ENCODE measurements at regions not wholly inside any gene's neighbourhood (a gene's known extent, or its start where the extent isn't known, plus 50 kb on each side); places are given as distances from the start of the nearest gene placed in this dataset.
A peak's percentile ranks its signal among the peaks of the same experiment; 100 is the strongest.
"Not testable (repeated sequence)": the region's sequence is repeated elsewhere in the genome, so short reads cannot be mapped to it uniquely, and the experiment has no call there.

- no peak for DNase-seq
Observed at GRCh38 chr5:38680094-38680825, 123.8 kb upstream of the LIFR start.

GRCh38 chr5:38681029-38681706, 124.7 kb upstream of the LIFR start:
- no peak for DNase-seq

DNA sequence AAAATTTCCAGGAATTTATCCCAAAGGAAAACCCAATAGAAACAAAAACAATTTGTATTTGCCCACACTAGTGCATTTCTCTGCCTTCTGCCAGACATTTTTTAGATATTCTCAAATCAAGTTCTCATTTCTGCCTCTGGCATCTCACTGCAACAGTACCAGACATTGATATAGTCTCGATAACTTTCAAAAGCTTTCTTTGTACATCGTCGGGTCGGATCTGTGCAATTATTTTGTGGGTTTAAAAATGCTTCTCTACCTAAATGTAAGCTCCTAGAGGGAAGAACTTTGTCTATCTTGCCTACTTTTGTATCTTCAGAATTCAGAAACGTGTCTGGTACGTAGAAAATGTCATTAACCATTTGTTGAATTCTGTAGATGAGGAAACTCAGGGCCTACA, 125.5 kb upstream of the LIFR start:
- no peak for DNase-seq

GRCh38 chr5:38686658-38687057, 130.2 kb upstream of the LIFR start:
- DNase-seq: no peak

DNA sequence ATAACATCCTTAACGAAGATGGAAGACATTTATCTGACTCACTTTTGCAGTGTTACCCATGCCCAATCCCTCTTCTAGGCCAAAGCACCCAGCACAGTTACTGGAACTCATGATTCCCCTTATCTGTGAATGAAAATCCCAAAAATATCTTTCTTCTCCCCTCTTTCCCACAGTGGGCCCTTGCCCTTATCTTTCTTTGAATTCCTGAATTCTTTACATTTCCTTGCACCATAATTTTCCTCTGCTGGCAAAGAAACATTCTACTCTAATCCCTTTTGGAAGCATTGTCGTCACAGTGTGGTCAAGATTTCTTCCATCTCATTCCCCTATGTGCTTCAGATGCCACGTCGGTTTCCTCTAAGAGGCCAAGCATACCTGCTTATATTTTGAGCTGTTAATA, 135.9 kb upstream of the LIFR start:
- no peak for DNase-seq

DNA sequence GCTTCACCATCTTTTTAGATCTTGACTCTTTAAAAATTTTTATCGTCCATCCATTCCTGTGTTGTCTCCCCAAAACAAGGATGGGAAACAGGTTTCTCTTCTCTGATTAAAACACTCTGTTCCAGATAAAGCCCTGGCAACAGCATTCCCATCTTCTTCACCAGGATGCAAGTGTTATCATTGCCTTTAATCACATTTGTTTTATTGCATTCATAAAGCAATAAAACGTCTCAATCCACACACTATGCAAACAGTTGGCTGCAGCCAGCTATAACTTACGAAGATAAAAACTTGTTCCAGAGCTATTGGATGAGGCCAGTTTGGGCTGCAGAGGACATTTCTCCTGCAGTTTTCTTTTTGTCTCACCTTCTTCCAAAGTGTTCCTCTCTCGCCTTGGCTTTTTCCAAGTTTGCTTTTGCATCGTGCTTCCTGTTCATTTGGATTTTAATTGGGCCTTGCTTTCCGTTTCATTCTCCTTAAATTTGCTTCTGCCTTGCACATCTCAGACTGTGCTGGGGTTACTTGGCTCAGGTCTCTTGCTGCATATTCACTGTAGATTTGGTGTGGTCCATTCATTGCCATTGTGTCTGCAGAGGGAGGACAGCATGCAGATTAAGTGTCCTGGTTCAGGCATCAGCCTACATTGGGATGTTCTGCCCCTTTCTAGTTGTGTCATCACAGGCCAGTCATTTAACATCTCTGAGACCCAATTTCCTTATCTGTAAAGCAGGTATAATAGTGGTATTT, 136.5 kb upstream of the LIFR start:
- DNase-seq: no peak

GRCh38 chr5:38695021-38695958, 138.8 kb upstream of the LIFR start:
- DNase-seq: peak; percentile 22

- no peak for DNase-seq
Observed at GRCh38 chr5:38697013-38697412, 140.6 kb upstream of the LIFR start.

- not testable (repeated sequence) for DNase-seq
Observed at GRCh38 chr5:38705529-38705928, 140.3 kb upstream of the OSMR start.

DNA sequence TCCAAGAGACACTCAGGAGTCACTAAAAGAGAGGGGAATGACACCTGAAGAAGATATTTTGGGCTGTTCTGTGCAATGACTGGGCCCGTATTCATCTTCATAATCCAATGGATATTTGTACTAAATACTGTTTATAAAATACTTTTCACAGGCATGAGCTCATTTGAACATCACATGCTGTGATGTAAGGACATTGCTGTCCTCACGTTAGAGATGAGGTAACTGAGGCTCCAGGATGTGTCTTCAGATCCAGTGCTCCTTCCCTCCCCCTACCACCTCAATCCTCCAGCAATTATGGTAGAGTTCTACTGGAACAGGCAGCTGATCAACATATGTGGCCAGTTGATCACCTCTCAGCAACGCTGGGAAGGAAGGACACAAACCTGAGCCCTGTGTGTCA, 139.4 kb upstream of the OSMR start:
- DNase-seq: no peak

GRCh38 chr5:38707352-38708210, 138.2 kb upstream of the OSMR start:
- no peak for DNase-seq

DNA sequence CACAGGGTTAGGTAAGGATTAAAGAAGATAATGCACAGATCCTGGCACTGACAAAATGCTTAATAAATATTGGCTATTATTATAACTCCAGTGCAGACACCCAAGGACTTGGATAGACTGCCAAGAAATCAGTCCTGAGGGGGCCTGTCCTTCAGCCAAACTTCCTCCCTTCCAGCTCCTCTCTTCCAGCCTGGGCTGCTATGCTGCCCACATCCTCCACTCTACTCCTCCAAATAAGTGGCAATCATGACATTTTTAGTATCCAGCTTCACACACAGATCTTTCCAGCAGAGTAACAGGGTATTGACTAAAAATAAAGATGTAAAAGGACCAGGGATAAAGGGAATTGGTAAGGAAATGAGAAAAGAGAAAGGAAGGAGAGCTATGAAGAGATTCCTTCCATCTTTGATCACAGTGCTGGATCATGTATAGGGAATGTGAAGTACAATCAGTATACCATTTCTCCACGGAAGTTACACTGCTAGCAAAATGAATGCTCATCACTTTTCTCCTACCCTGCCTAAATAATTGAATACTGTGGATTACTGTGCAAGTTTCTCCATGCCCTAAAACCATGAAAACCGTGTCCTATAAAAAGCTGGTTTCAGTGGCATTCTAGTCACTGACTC, 136.0 kb upstream of the OSMR start:
- no peak for DNase-seq

DNA sequence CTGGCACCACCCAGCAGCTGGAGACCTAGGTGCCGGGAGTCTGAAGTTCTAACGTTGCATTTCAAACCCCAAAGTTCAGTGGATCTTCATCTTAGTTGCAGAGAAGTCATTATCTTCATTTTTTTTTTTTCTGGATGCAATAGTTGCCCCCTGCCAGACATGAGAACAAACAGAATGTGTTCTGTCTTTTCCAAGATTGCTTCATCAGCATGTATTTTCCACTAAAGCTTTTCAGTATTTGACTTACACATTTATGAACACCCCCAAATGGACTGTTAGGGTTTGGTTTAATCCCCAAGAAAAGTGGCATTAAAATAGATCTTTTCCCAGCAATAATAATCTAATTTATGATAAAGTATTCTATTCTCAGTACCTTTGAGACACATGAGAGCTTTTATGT, 135.2 kb upstream of the OSMR start:
- no peak for DNase-seq

- DNase-seq: no peak
Observed at GRCh38 chr5:38712391-38712790, 133.4 kb upstream of the OSMR start.

GRCh38 chr5:38714240-38714639, 131.6 kb upstream of the OSMR start:
- no peak for DNase-seq

- no peak for DNase-seq
Observed at GRCh38 chr5:38714703-38715355, 131.0 kb upstream of the OSMR start.

GRCh38 chr5:38715696-38716095, 130.1 kb upstream of the OSMR start:
- no peak for DNase-seq

GRCh38 chr5:38716516-38716915, 129.3 kb upstream of the OSMR start:
- DNase-seq: no peak

DNA sequence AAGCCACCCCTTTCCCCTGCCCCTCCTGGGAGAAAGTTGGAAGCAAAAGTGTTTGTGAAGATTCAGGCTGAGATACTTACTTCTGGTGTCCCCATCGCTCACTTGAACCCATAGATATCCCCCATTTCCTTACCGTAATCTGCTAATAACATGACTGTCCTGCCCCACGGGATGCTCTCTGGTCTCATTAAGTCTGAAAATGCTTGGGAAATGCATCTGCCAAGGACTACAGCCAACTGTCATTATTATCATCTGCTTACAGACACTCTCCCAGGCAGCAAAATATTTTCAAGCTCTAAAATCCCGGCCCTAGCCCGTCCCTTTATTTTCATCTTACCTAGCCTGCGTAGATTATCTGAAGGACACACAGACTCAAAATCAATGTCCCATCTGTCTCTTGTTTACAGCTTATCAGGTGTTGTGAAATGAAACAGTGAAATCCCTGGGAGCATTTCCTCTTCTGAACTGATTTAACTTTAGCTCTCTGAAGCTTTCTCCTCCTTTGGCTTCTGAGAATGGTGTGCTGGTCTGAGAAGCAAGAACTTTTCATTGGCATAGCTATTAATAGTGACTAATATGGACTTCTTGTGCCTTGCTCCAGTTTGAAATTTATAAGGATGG, 126.9 kb upstream of the OSMR start:
- no peak for DNase-seq

DNA sequence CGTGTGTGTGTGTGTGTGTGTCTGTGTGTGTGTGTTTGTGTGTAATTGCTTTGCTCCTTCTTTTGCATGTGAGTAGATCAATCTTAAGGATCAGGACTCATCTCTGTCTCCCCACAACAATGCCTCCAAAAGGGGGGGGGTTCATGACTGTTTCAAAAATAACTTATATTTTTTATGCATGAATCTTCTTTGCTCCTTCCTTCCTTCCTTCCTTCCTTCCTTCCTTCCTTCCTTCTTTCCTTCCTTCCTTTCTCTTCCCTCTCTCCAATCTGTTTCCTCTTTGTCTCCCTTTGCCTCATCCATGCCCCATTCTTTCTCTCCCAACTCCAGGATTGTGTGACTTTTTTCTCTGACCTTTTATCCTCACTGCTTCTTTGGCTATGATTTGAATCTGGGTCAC, 126.4 kb upstream of the OSMR start:
- DNase-seq: no peak

Data from DMS153 (cell line).